ENCODE measurements at regions not wholly inside any gene's neighbourhood (a gene's known extent, or its start where the extent isn't known, plus 50 kb on each side); places are given as distances from the start of the nearest gene placed in this dataset.

DNA sequence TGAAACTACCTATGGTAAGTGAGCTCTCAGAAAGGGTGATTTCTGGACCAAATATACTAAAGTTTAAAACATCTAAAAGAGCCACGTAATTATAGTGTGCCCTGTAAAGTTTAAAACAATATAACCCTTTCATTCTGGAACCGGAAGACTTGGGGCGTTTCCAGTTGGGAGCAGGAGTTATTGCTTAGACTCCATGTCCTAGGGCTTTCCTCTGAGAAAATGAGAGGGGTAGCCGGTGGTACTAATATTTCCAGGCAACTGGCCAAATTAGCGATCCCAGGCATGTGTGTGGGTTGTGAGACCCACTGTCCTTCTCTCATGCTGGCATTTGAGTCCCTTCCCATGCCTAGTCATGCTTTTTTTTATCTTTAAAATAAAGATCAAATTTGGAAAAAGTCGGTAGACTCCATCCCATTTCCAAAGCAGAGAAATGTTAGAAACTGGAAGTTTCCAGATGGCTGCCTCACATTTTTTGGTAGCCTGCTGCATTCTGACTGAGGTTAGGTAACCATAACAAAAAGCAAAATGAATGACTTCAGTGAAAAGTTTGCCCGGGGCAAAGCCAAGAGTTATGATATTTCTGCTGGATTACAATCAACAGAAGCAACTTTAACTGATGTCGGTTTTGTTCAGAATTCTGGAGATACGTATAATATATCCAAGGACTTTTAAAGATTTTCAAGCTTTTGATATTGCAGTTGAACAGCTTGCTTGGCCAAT lies 227.4 kb downstream of the SS18 start:
- TF ChIP-seq POLR2A (IDR thresholded peaks at IDR 0.05) = no peak
- TF ChIP-seq, protein P1, sequence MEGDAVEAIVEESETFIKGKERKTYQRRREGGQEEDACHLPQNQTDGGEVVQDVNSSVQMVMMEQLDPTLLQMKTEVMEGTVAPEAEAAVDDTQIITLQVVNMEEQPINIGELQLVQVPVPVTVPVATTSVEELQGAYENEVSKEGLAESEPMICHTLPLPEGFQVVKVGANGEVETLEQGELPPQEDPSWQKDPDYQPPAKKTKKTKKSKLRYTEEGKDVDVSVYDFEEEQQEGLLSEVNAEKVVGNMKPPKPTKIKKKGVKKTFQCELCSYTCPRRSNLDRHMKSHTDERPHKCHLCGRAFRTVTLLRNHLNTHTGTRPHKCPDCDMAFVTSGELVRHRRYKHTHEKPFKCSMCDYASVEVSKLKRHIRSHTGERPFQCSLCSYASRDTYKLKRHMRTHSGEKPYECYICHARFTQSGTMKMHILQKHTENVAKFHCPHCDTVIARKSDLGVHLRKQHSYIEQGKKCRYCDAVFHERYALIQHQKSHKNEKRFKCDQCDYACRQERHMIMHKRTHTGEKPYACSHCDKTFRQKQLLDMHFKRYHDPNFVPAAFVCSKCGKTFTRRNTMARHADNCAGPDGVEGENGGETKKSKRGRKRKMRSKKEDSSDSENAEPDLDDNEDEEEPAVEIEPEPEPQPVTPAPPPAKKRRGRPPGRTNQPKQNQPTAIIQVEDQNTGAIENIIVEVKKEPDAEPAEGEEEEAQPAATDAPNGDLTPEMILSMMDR (IDR thresholded peaks at IDR 0.05) = no peak
- DNase-seq = no peak
- H3K4me1 ChIP-seq = no peaks in the 10 kb centered on the region
- no peak overlapping the region for H3K4me3 ChIP-seq (replicated peaks in 1 of 3)
- 73 to 83% methylated on average over 9 of the region's 9 CpGs for WGBS, 2 donors
- no peaks in the 10 kb centered on the region for H3K9me3 ChIP-seq
- no peak overlapping the region for H3K27ac ChIP-seq
- intact Hi-C loops (cut with DNase I) = no loop called here
- no peaks in the 10 kb centered on the region for H3K36me3 ChIP-seq
- no peaks in the 10 kb centered on the region for H3K27me3 ChIP-seq

DNA sequence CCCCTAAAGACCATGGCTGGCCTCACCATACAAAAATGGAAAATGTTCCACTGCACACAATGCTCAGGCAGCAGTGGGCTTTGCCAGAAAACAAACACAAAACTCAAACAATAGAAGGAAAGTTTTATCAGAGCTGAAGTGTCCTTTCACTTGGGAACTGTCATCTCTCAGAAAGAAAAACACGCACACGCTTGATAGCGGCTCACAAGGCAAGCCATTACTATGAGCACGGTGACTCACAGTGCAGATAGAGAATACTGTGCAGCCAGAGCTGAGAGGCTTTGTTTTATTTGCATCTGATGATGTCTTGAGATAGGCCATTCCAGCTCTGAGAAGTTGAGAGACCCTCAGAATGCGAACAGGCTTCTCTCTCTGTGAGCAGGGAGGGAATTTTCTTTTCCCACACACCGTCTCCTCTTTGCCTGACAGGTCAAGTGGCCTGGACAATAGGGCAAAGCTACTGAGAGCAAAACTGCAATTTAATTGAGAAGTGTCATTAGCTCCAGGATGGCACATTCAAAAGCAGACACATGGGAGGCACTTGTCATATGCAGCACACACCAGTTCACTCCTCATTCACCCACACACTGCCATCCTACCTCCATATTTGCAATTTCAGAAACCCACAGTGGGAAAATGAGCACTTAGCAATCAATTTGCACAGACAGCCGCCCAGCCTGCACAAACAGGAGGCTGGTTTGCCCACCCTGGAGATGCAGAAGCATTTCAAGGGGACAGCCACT lies 236.6 kb downstream of the SS18 start:
- no peak for DNase-seq
- Histone ChIP-seq H3K27ac (no peak overlapping the region), H3K27me3 (no peaks in the 10 kb centered on the region), H3K4me1 (no peaks in the 10 kb centered on the region), H3K9me3 (no peaks in the 10 kb centered on the region), H3K4me3 (replicated peaks in 1 of 3) (no peak overlapping the region), H3K36me3 (no peaks in the 10 kb centered on the region)
- intact Hi-C loops (cut with DNase I) = no loop called here
- TF ChIP-seq, protein P1 (IDR thresholded peaks at IDR 0.05) = no peak
- TF ChIP-seq POLR2A (IDR thresholded peaks at IDR 0.05) = no peak
- WGBS, 2 donors = 43 to 48% methylated on average over 7 of the region's 7 CpGs

DNA sequence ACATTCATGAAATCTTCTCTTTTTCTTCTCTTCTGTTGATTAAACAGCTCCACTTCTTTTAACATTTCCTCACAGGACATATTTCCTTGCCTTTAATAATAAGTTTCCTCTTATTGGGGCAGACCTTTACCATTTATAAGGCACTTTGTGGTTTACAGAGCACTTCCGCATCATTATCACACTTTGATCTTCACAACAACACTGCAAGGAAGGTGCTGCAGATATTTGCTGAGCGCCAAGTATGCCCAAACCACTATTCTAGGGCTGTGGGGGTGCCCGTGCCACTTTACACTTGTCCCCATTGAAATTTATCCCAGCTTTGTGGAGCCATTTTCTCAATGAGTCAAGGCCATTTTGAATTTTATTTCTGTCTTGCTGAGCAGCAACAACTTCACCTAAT lies 246.6 kb downstream of the SS18 start:
- Histone ChIP-seq H3K36me3 (no peaks in the 10 kb centered on the region), H3K4me3 (replicated peaks in 1 of 3) (no peak overlapping the region), H3K9me3 (no peaks in the 10 kb centered on the region), H3K27me3 (no peaks in the 10 kb centered on the region), H3K4me1 (no peaks in the 10 kb centered on the region), H3K27ac (no peak overlapping the region)
- intact Hi-C loops (cut with DNase I) = no loop called here
- WGBS, 2 donors = 88 to 91% methylated on average over 3 of the region's 3 CpGs
- DNase-seq = no peak
- no peak for TF ChIP-seq POLR2A (IDR thresholded peaks at IDR 0.05)
- TF ChIP-seq, protein P1 (IDR thresholded peaks at IDR 0.05) = no peak

DNA sequence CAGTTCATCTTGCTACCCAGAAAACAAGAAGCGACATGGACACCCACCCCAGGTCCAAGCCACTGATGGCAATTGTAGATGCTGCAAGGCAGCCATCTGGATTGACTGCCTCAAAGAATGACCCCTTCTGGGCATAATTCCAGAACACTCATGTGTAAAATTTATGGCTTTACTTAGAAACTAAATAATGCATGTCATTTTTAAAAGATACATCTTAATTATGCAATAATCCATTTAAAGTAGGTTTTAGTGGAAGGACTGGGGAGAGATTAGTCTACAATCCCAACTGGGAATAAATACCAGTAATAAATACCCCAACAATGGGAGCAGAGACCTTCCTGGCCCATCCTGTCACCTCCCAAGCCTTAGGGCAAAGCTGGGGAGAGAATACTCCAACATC lies 247.7 kb downstream of the SS18 start:
- H3K27me3 ChIP-seq = no peaks in the 10 kb centered on the region
- no peaks in the 10 kb centered on the region for H3K9me3 ChIP-seq
- no peak overlapping the region for H3K27ac ChIP-seq
- WGBS, 2 donors = 32 to 90% methylated on average over 1 of the region's 1 CpG
- H3K4me3 ChIP-seq (replicated peaks in 1 of 3) = no peak overlapping the region
- TF ChIP-seq, protein P1 (IDR thresholded peaks at IDR 0.05) = no peak
- TF ChIP-seq POLR2A (IDR thresholded peaks at IDR 0.05) = no peak
- no peaks in the 10 kb centered on the region for H3K36me3 ChIP-seq
- H3K4me1 ChIP-seq = no peaks in the 10 kb centered on the region
- intact Hi-C loops (cut with DNase I) = no loop called here
- no peak for DNase-seq

DNA sequence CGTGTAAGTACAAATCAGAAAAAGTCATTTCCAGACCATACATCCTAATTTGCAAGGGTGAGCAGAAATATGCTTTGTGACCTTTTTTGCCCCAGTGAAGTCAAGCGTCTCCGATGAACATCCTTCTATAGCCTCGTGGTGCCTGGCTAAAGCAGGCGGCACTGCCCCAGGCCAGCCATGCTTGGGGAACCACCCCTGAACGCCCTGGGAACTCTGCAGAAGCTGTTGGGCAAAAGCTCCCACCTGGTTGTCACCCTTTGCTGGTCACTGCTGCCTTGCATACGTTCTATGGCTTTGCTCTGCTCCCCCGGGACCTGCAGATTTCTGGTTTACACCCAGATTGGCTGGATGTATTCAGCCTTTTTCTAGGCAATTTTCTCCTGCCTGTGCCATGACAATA lies 256.4 kb downstream of the SS18 start:
- 74 to 75% methylated on average over 7 to 8 of the region's 8 CpGs for WGBS, 2 donors
- no peak overlapping the region for H3K27ac ChIP-seq
- H3K4me1 ChIP-seq = no peaks in the 10 kb centered on the region
- no peak for DNase-seq
- no peak overlapping the region for H3K4me3 ChIP-seq (replicated peaks in 1 of 3)
- H3K27me3 ChIP-seq = no peaks in the 10 kb centered on the region
- intact Hi-C loops (cut with DNase I) = no loop called here
- TF ChIP-seq, protein P1 (IDR thresholded peaks at IDR 0.05) = no peak
- no peak for TF ChIP-seq POLR2A (IDR thresholded peaks at IDR 0.05)
- H3K36me3 ChIP-seq = no peaks in the 10 kb centered on the region
- no peaks in the 10 kb centered on the region for H3K9me3 ChIP-seq

Data from thyroid gland (tissue), 4 donors.